ENCODE measurements at regions not wholly inside any gene's neighbourhood (a gene's known extent, or its start where the extent isn't known, plus 50 kb on each side); places are given as distances from the start of the nearest gene placed in this dataset.
A peak's percentile ranks its signal among the peaks of the same experiment; 100 is the strongest.

- no peak for DNase-seq
Observed at GRCh38 chr9:87122947-87123685, 175.8 kb upstream of the GAS1 start.

GRCh38 chr9:87123830-87124229 is 176.5 kb upstream of the GAS1 start:
- DNase-seq: no peak

- DNase-seq: no peak
Observed at GRCh38 chr9:87125819-87126218, 178.5 kb upstream of the GAS1 start.

GRCh38 chr9:87127543-87127942 is 180.2 kb upstream of the GAS1 start:
- DNase-seq: no peak

- DNase-seq: no peak
Observed at GRCh38 chr9:87127978-87128614, 180.8 kb upstream of the GAS1 start.

- no peak for DNase-seq
Observed at GRCh38 chr9:87128844-87129493, 181.7 kb upstream of the GAS1 start.

- DNase-seq: no peak
Observed at GRCh38 chr9:87135074-87135473, 187.8 kb upstream of the GAS1 start.

- DNase-seq: no peak
Observed at GRCh38 chr9:87137718-87138117, 190.4 kb upstream of the GAS1 start.

GRCh38 chr9:87138128-87139040 is 191.1 kb upstream of the GAS1 start:
- DNase-seq: no peak

GRCh38 chr9:87139099-87139730 is 191.9 kb upstream of the GAS1 start:
- no peak for DNase-seq

GRCh38 chr9:87140142-87140541 is 192.8 kb upstream of the GAS1 start:
- DNase-seq: no peak

- no peak for DNase-seq
Observed at GRCh38 chr9:87140605-87141109, 193.4 kb upstream of the GAS1 start.

GRCh38 chr9:87141124-87141523 is 193.8 kb upstream of the GAS1 start:
- DNase-seq: no peak

- DNase-seq: no peak
Observed at GRCh38 chr9:87146933-87147332, 199.6 kb upstream of the GAS1 start.

GRCh38 chr9:87147839-87148238 is 200.5 kb upstream of the GAS1 start:
- peak in 4 of 14 donors; percentile 23 to 54 (median 40) for DNase-seq

GRCh38 chr9:87148331-87149104 is 201.2 kb upstream of the GAS1 start:
- peak in 13 of 14 donors; percentile 28 to 91 (median 71) for DNase-seq

GRCh38 chr9:87149799-87150198 is 202.5 kb upstream of the GAS1 start:
- no peak for DNase-seq

GRCh38 chr9:87152256-87152655 is 204.9 kb upstream of the GAS1 start:
- no peak for DNase-seq

GRCh38 chr9:87156247-87156646 is 208.9 kb upstream of the GAS1 start:
- no peak for DNase-seq

- DNase-seq: no peak
Observed at GRCh38 chr9:87157366-87158031, 210.2 kb upstream of the GAS1 start.

- DNase-seq: no peak
Observed at GRCh38 chr9:87158765-87159164, 211.5 kb upstream of the GAS1 start.
